ENCODE measurements at regions not wholly inside any gene's neighbourhood (a gene's known extent, or its start where the extent isn't known, plus 50 kb on each side); places are given as distances from the start of the nearest gene placed in this dataset.

- no peak for TF ChIP-seq POLR2AphosphoS5 (IDR thresholded peaks at IDR 0.05; ENCODE audit: low read depth, low read length)
- TF ChIP-seq TAF1 (IDR thresholded peaks at IDR 0.05; ENCODE audit: borderline replicate concordance, low read depth, low read length), result no peak
- TF ChIP-seq POLR2A (IDR thresholded peaks at IDR 0.05; ENCODE audit: low read depth, low read length), result no peak
- FAIRE-seq, result no peak
Observed at GRCh38 chr4:28879178-28879577, 1841.0 kb upstream of the PCDH7 start.

GRCh38 chr4:28879900-28880299 is 1840.3 kb upstream of the PCDH7 start:
- FAIRE-seq, result no peak
- DNase-seq (ENCODE audit: insufficient read length), result no peak
- no peak for TF ChIP-seq POLR2AphosphoS5 (IDR thresholded peaks at IDR 0.05; ENCODE audit: low read depth, low read length)

More at GRCh38 chr4:28879178-28879577, 1841.0 kb upstream of the PCDH7 start:
- DNase-seq (ENCODE audit: insufficient read length), result no peak

GRCh38 chr4:28883211-28883610 is 1837.0 kb upstream of the PCDH7 start:
- FAIRE-seq, result no peak
- TF ChIP-seq POLR2AphosphoS5 (IDR thresholded peaks at IDR 0.05; ENCODE audit: low read depth, low read length), result no peak
- no peak for TF ChIP-seq POLR2A (IDR thresholded peaks at IDR 0.05; ENCODE audit: low read depth, low read length)
- no peak for TF ChIP-seq TAF1 (IDR thresholded peaks at IDR 0.05; ENCODE audit: borderline replicate concordance, low read depth, low read length)
- DNase-seq (ENCODE audit: insufficient read length), result no peak

- no peak for FAIRE-seq
- TF ChIP-seq POLR2AphosphoS5 (IDR thresholded peaks at IDR 0.05; ENCODE audit: low read depth, low read length) (no peak), POLR2A (IDR thresholded peaks at IDR 0.05; ENCODE audit: low read depth, low read length) (no peak), TAF1 (IDR thresholded peaks at IDR 0.05; ENCODE audit: borderline replicate concordance, low read depth, low read length) (no peak)
Observed at GRCh38 chr4:28886934-28887333, 1833.2 kb upstream of the PCDH7 start.

GRCh38 chr4:28890949-28891775 is 1829.0 kb upstream of the PCDH7 start:
- FAIRE-seq, result no peak
- TF ChIP-seq POLR2A (IDR thresholded peaks at IDR 0.05; ENCODE audit: low read depth, low read length) (no peak), POLR2AphosphoS5 (IDR thresholded peaks at IDR 0.05; ENCODE audit: low read depth, low read length) (no peak), TAF1 (IDR thresholded peaks at IDR 0.05; ENCODE audit: borderline replicate concordance, low read depth, low read length) (no peak)
- DNase-seq (ENCODE audit: insufficient read length), result no peak

More at GRCh38 chr4:28886934-28887333, 1833.2 kb upstream of the PCDH7 start:
- no peak for DNase-seq (ENCODE audit: insufficient read length)

- TF ChIP-seq POLR2AphosphoS5 (IDR thresholded peaks at IDR 0.05; ENCODE audit: low read depth, low read length) (no peak), POLR2A (IDR thresholded peaks at IDR 0.05; ENCODE audit: low read depth, low read length) (no peak), TAF1 (IDR thresholded peaks at IDR 0.05; ENCODE audit: borderline replicate concordance, low read depth, low read length) (no peak)
- DNase-seq (ENCODE audit: insufficient read length) (no peak), FAIRE-seq (no peak)
Observed at GRCh38 chr4:28913466-28913865, 1806.7 kb upstream of the PCDH7 start.

- DNase-seq (ENCODE audit: insufficient read length) (no peak), FAIRE-seq (no peak)
- TF ChIP-seq TAF1 (IDR thresholded peaks at IDR 0.05; ENCODE audit: borderline replicate concordance, low read depth, low read length) (no peak), POLR2AphosphoS5 (IDR thresholded peaks at IDR 0.05; ENCODE audit: low read depth, low read length) (no peak), POLR2A (IDR thresholded peaks at IDR 0.05; ENCODE audit: low read depth, low read length) (no peak)
Observed at GRCh38 chr4:28916585-28916984, 1803.6 kb upstream of the PCDH7 start.

GRCh38 chr4:28918871-28919270 is 1801.3 kb upstream of the PCDH7 start:
- no peak for FAIRE-seq
- TF ChIP-seq TAF1 (IDR thresholded peaks at IDR 0.05; ENCODE audit: borderline replicate concordance, low read depth, low read length) (no peak), POLR2AphosphoS5 (IDR thresholded peaks at IDR 0.05; ENCODE audit: low read depth, low read length) (no peak), POLR2A (IDR thresholded peaks at IDR 0.05; ENCODE audit: low read depth, low read length) (no peak)
- no peak for DNase-seq (ENCODE audit: insufficient read length)

GRCh38 chr4:28921886-28922285 is 1798.3 kb upstream of the PCDH7 start:
- DNase-seq (ENCODE audit: insufficient read length) (no peak), FAIRE-seq (no peak)
- TF ChIP-seq POLR2AphosphoS5 (IDR thresholded peaks at IDR 0.05; ENCODE audit: low read depth, low read length) (no peak), TAF1 (IDR thresholded peaks at IDR 0.05; ENCODE audit: borderline replicate concordance, low read depth, low read length) (no peak), POLR2A (IDR thresholded peaks at IDR 0.05; ENCODE audit: low read depth, low read length) (no peak)

GRCh38 chr4:28926156-28926555 is 1794.0 kb upstream of the PCDH7 start:
- DNase-seq (ENCODE audit: insufficient read length), result no peak
- TF ChIP-seq POLR2AphosphoS5 (IDR thresholded peaks at IDR 0.05; ENCODE audit: low read depth, low read length) (no peak), POLR2A (IDR thresholded peaks at IDR 0.05; ENCODE audit: low read depth, low read length) (no peak), TAF1 (IDR thresholded peaks at IDR 0.05; ENCODE audit: borderline replicate concordance, low read depth, low read length) (no peak)
- no peak for FAIRE-seq

- no peak for DNase-seq (ENCODE audit: insufficient read length)
- no peak for TF ChIP-seq TAF1 (IDR thresholded peaks at IDR 0.05; ENCODE audit: borderline replicate concordance, low read depth, low read length)
- no peak for TF ChIP-seq POLR2A (IDR thresholded peaks at IDR 0.05; ENCODE audit: low read depth, low read length)
- TF ChIP-seq POLR2AphosphoS5 (IDR thresholded peaks at IDR 0.05; ENCODE audit: low read depth, low read length), result no peak
- no peak for FAIRE-seq
Observed at GRCh38 chr4:28942631-28943030, 1777.5 kb upstream of the PCDH7 start.

GRCh38 chr4:28947374-28947773 is 1772.8 kb upstream of the PCDH7 start:
- FAIRE-seq (no peak), DNase-seq (ENCODE audit: insufficient read length) (no peak)
- no peak for TF ChIP-seq POLR2AphosphoS5 (IDR thresholded peaks at IDR 0.05; ENCODE audit: low read depth, low read length)
- no peak for TF ChIP-seq TAF1 (IDR thresholded peaks at IDR 0.05; ENCODE audit: borderline replicate concordance, low read depth, low read length)
